ENCODE measurements at regions not wholly inside any gene's neighbourhood (a gene's known extent, or its start where the extent isn't known, plus 50 kb on each side); places are given as distances from the start of the nearest gene placed in this dataset.
A peak's percentile ranks its signal among the peaks of the same experiment; 100 is the strongest.
"Not testable (repeated sequence)": the region's sequence is repeated elsewhere in the genome, so short reads cannot be mapped to it uniquely, and the experiment has no call there.

DNA sequence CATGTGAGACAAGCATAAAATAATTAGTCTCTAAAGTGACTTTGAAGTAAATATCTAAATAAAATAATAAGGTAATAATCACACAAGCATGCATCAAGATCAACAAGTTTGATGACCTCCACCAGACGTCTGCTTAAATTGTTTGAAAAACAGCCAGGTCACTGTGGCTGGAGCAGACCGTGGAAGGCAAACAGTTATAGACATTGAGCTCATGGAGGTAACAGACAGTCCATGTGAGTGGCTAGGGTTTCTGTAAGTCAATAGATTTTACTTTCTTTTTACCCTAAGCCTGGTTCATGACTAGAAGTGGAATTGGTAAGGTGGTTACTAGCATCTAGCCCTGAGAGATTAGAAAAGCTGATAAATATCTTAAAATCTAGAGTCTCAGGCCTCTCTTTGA lies 50.4 kb upstream of the CDY2A start:
- not testable (repeated sequence) for H3K27ac ChIP-seq (ENCODE audit: poor library complexity, severe bottlenecking); H3K36me3 ChIP-seq (ENCODE audit: low read depth); H3K4me1 ChIP-seq (ENCODE audit: insufficient read depth, poor library complexity, severe bottlenecking); DNase-seq (ENCODE audit: low spot score); H3K27me3 ChIP-seq (ENCODE audit: insufficient read depth, poor library complexity, severe bottlenecking); ATAC-seq (ENCODE audit: low read depth); H3K9me3 ChIP-seq (ENCODE audit: severe bottlenecking); H3K4me3 ChIP-seq (ENCODE audit: severe bottlenecking)

DNA sequence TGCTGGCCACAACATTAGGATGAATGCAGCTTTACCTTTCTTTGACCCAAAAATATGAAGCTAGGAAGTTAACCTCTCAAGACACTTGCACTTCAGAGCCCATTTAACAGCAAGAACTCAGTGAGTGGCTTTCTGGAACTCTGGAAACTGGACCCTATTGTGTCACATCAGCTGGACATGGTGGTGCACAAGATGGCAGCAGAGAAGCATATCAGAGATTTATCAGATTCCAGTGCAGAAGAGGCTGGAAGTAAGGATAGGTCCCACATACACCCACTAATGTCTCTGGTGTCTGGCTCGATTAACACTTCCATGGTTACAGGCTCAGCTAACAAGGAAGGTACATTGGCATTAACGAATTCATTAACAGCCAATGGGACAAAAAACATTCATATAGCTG lies 72.2 kb upstream of the CDY2B start:
- H3K4me3 ChIP-seq (ENCODE audit: severe bottlenecking): no peak overlapping the region
- DNase-seq (ENCODE audit: low spot score) (no peak), ATAC-seq (ENCODE audit: low read depth) (no peak)
- no peaks in the 10 kb centered on the region for H3K4me1 ChIP-seq (ENCODE audit: insufficient read depth, poor library complexity, severe bottlenecking)
- H3K27me3 ChIP-seq (ENCODE audit: insufficient read depth, poor library complexity, severe bottlenecking): no peaks in the 10 kb centered on the region
- no peaks in the 10 kb centered on the region for H3K9me3 ChIP-seq (ENCODE audit: severe bottlenecking)
- TF ChIP-seq, protein P1, sequence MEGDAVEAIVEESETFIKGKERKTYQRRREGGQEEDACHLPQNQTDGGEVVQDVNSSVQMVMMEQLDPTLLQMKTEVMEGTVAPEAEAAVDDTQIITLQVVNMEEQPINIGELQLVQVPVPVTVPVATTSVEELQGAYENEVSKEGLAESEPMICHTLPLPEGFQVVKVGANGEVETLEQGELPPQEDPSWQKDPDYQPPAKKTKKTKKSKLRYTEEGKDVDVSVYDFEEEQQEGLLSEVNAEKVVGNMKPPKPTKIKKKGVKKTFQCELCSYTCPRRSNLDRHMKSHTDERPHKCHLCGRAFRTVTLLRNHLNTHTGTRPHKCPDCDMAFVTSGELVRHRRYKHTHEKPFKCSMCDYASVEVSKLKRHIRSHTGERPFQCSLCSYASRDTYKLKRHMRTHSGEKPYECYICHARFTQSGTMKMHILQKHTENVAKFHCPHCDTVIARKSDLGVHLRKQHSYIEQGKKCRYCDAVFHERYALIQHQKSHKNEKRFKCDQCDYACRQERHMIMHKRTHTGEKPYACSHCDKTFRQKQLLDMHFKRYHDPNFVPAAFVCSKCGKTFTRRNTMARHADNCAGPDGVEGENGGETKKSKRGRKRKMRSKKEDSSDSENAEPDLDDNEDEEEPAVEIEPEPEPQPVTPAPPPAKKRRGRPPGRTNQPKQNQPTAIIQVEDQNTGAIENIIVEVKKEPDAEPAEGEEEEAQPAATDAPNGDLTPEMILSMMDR (IDR thresholded peaks at IDR 0.05; ENCODE audit: poor library complexity, severe bottlenecking): peak; percentile 22
- no peak overlapping the region for H3K27ac ChIP-seq (ENCODE audit: poor library complexity, severe bottlenecking)
- H3K36me3 ChIP-seq (ENCODE audit: low read depth): no peaks in the 10 kb centered on the region

DNA sequence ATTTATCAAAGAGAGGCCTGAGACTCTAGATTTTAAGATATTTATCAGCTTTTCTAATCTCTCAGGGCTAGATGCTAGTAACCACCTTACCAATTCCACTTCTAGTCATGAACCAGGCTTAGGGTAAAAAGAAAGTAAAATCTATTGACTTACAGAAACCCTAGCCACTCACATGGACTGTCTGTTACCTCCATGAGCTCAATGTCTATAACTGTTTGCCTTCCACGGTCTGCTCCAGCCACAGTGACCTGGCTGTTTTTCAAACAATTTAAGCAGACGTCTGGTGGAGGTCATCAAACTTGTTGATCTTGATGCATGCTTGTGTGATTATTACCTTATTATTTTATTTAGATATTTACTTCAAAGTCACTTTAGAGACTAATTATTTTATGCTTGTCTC lies 50.4 kb upstream of the CDY2B start:
- not testable (repeated sequence) for H3K4me3 ChIP-seq (ENCODE audit: severe bottlenecking); DNase-seq (ENCODE audit: low spot score); H3K27me3 ChIP-seq (ENCODE audit: insufficient read depth, poor library complexity, severe bottlenecking); H3K36me3 ChIP-seq (ENCODE audit: low read depth); H3K9me3 ChIP-seq (ENCODE audit: severe bottlenecking); H3K27ac ChIP-seq (ENCODE audit: poor library complexity, severe bottlenecking); H3K4me1 ChIP-seq (ENCODE audit: insufficient read depth, poor library complexity, severe bottlenecking); ATAC-seq (ENCODE audit: low read depth)
